Neural cell (in vitro differentiated cells): ENCODE measurements at regions not wholly inside any gene's neighbourhood (a gene's known extent, or its start where the extent isn't known, plus 50 kb on each side); places are given as distances from the start of the nearest gene placed in this dataset.

Experiments
- CTCF ChIP-seq: fragments of 450-650 bp; IDR thresholded peaks from 2 replicates; pipeline ENCODE4 v1.5.1; 2014; ENCODE audit warnings: antibody characterized with exemption, mild to moderate bottlenecking, moderate library complexity; ENCODE audit not compliant: poor library complexity, severe bottlenecking
- EZH2 ChIP-seq: fragments of 200-600, 300-800 bp; shearing (Covaris generic), sonication (generic); IDR thresholded peaks from 2 replicates; pipeline ENCODE4 v1.6.1; 2014; ENCODE audit warnings: antibody characterized with exemption, low read length, borderline replicate concordance, mild to moderate bottlenecking; ENCODE audit not compliant: insufficient read depth, poor library complexity, severe bottlenecking
- MXI1 ChIP-seq: fragments of 450-650 bp; conservative IDR thresholded peaks from 2 replicates; pipeline ENCODE4 v1.6.1; 2014; ENCODE audit warnings: antibody characterized with exemption, mild to moderate bottlenecking; ENCODE audit not compliant: poor library complexity, severe bottlenecking

DNA sequence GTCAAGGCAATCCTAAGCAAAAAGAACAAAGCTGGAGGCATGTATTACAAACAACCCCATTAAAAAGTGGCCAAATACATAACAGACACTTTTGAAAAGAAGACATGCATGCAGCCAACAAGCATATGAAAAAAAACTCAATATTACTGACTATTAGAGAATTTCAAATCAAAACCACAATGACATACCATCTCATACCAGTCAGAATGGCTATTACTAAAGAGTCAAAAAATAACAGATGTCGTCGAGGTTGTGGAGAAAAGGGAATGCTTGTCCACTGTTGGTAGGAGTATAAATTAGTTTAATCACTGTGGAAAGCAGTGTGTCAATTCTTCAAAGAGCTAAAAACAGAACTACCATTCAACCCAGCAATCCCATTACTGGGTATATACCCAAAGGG is 604.6 kb upstream of the GRIA3 start:
- TF ChIP-seq MXI1 (no peak), CTCF (no peak), EZH2 (no peak)
